GM13977 (cell line): ENCODE measurements at regions not wholly inside any gene's neighbourhood (a gene's known extent, or its start where the extent isn't known, plus 50 kb on each side); places are given as distances from the start of the nearest gene placed in this dataset.

Experiments
- DNase-seq: peaks from one replicate; pipeline ENCODE4 v3.0.0; 2012; ENCODE audit warnings: low spot score
- CTCF ChIP-seq: IDR thresholded peaks from 2 replicates; pipeline ENCODE4 v1.5.1; 2012; ENCODE audit warnings: mild to moderate bottlenecking, control low read depth; ENCODE audit not compliant: insufficient read depth; ENCODE audit errors: extremely low read depth, missing control alignments
- in situ Hi-C: fragments of 300-500 bp; cut with MboI; formaldehyde crosslinking; loops from one replicate; pipeline ENCODE4 v1.12.0; 2022; ENCODE audit warnings: low sequenced_read_pairs, low pct_unique_long_range_greater_than_20kb, mixed read lengths, inconsistent platforms; ENCODE audit not compliant: unreplicated experiment

- DNase-seq, result no peak
- in situ Hi-C loops, result no loop called here
- no peak for TF ChIP-seq CTCF
These were observed 1015.4 kb upstream of the SEMA6D start for GRCh38 chr15:46701896-46702295.

- DNase-seq, result peak; percentile 7
- TF ChIP-seq CTCF, result no peak
- in situ Hi-C loops, result no loop called here
These were observed 1014.1 kb upstream of the SEMA6D start for GRCh38 chr15:46703020-46703861.

- no peak for DNase-seq
- in situ Hi-C loops, result no loop called here
- no peak for TF ChIP-seq CTCF
These were observed 1013.3 kb upstream of the SEMA6D start for GRCh38 chr15:46703871-46704637.

- no peak for TF ChIP-seq CTCF
- in situ Hi-C loops, result no loop called here
- no peak for DNase-seq
These were observed 1009.9 kb upstream of the SEMA6D start for GRCh38 chr15:46707452-46707851.

- in situ Hi-C loops, result no loop called here
- DNase-seq, result no peak
- TF ChIP-seq CTCF, result no peak
These were observed 1009.1 kb upstream of the SEMA6D start for GRCh38 chr15:46708226-46708625.

GRCh38 chr15:46709460-46710083, 1007.7 kb upstream of the SEMA6D start:
- TF ChIP-seq CTCF, result no peak
- no peak for DNase-seq
- in situ Hi-C loops, result no loop called here
